Esophagus muscularis mucosa (tissue), 2 donors: ENCODE measurements at regions not wholly inside any gene's neighbourhood (a gene's known extent, or its start where the extent isn't known, plus 50 kb on each side); places are given as distances from the start of the nearest gene placed in this dataset.

Source experiments
- EP300 ChIP-seq: sonication (generic); formaldehyde crosslinking; IDR thresholded peaks from one replicate; pipeline ENCODE4 v1.6.1; 2017; ENCODE audit warnings: antibody characterized with exemption
- POLR2A ChIP-seq: fragments of 450-650 bp; IDR thresholded peaks from one replicate; pipeline ENCODE4 v1.6.1; 2017; ENCODE audit warnings: antibody characterized with exemption, moderate library complexity, mild to moderate bottlenecking, low read depth

GRCh38 chrX:104316739-104317138, 62.0 kb upstream of the ESX1 start:
- TF ChIP-seq POLR2A (no peak), EP300 (no peak)
